ENCODE measurements at regions not wholly inside any gene's neighbourhood (a gene's known extent, or its start where the extent isn't known, plus 50 kb on each side); places are given as distances from the start of the nearest gene placed in this dataset.
"Not testable (repeated sequence)": the region's sequence is repeated elsewhere in the genome, so short reads cannot be mapped to it uniquely, and the experiment has no call there.

DNA sequence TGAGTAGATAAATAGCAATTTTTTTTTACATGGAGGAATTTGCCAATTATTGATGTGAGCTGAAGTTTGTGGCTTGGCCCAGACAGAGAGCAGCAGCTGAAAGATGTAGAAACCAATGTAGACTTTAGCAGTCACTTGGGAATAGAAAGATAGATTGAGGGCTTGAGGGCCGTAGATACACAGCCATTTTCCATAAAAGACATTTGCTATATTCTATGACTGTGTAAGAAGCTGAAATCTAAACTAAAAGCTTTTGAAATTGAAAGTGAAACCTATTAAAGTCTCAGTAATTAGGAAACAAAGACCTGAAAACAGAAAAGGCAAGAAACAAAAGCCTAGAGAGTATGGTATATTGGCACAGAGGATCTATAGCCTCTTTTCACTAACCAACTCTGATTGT lies 332.7 kb downstream of the CENPW start:
- no peaks in the 10 kb centered on the region for H3K36me3 ChIP-seq
- H3K4me3 ChIP-seq: no peak overlapping the region
- intact Hi-C loops (cut with DNase I; ENCODE audit: low total_unique reads): no loop called here
- peaks cover 0 to 19% (median 6%) of the 10 kb centered on the region in 8 donors for H3K9me3 ChIP-seq
- no peaks in the 10 kb centered on the region for H3K4me1 ChIP-seq
- no peak for DNase-seq
- H3K27ac ChIP-seq: peak overlapping the region in 1 of 8 donors; percentile 20
- TF ChIP-seq POLR2A (IDR thresholded peaks at IDR 0.05) (no peak), POLR2AphosphoS5 (IDR thresholded peaks at IDR 0.05) (no peak)
- TF ChIP-seq, protein P1, sequence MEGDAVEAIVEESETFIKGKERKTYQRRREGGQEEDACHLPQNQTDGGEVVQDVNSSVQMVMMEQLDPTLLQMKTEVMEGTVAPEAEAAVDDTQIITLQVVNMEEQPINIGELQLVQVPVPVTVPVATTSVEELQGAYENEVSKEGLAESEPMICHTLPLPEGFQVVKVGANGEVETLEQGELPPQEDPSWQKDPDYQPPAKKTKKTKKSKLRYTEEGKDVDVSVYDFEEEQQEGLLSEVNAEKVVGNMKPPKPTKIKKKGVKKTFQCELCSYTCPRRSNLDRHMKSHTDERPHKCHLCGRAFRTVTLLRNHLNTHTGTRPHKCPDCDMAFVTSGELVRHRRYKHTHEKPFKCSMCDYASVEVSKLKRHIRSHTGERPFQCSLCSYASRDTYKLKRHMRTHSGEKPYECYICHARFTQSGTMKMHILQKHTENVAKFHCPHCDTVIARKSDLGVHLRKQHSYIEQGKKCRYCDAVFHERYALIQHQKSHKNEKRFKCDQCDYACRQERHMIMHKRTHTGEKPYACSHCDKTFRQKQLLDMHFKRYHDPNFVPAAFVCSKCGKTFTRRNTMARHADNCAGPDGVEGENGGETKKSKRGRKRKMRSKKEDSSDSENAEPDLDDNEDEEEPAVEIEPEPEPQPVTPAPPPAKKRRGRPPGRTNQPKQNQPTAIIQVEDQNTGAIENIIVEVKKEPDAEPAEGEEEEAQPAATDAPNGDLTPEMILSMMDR (IDR thresholded peaks at IDR 0.05 in 8 of 11, conservative IDR thresholded peaks at IDR 0.05 in 3 of 11): no peak
- H3K27me3 ChIP-seq (replicated peaks in 1 of 7): no peaks in the 10 kb centered on the region
- 32 to 65% (median 63%) methylated on average over 1 of the region's 1 CpG for WGBS, 5 donors

- H3K4me3 ChIP-seq; H3K27ac ChIP-seq; intact Hi-C loops (cut with DNase I; ENCODE audit: low total_unique reads); DNase-seq; H3K4me1 ChIP-seq; H3K27me3 ChIP-seq (replicated peaks in 1 of 7); H3K36me3 ChIP-seq: not testable (repeated sequence)
- H3K9me3 ChIP-seq: peaks cover 0 to 19% (median 6%) of the 10 kb centered on the region in 8 donors
- WGBS, 5 donors: 82 to 96% (median 88%) methylated on average over 13 of the region's 13 CpGs
These were observed 333.8 kb downstream of the CENPW start for GRCh38 chr6:126673749-126674148.

- Histone ChIP-seq H3K27ac (no peak overlapping the region), H3K27me3 (replicated peaks in 1 of 7) (no peaks in the 10 kb centered on the region), H3K4me1 (no peaks in the 10 kb centered on the region), H3K9me3 (peaks cover 0 to 28% (median 6%) of the 10 kb centered on the region in 8 donors), H3K36me3 (no peaks in the 10 kb centered on the region), H3K4me3 (no peak overlapping the region)
- TF ChIP-seq POLR2AphosphoS5 (IDR thresholded peaks at IDR 0.05): no peak
- 82 to 92% (median 88%) methylated on average over 2 of the region's 2 CpGs for WGBS, 5 donors
- intact Hi-C loops (cut with DNase I; ENCODE audit: low total_unique reads): no loop called here
- DNase-seq: no peak
These were observed 342.5 kb downstream of the CENPW start for GRCh38 chr6:126682440-126682839.

GRCh38 chr6:126685182-126685581 lies 345.3 kb downstream of the CENPW start:
- TF ChIP-seq, protein P1 (IDR thresholded peaks at IDR 0.05 in 8 of 11, conservative IDR thresholded peaks at IDR 0.05 in 3 of 11): no peak
- TF ChIP-seq POLR2A (IDR thresholded peaks at IDR 0.05) (no peak), POLR2AphosphoS5 (IDR thresholded peaks at IDR 0.05) (no peak)
- Histone ChIP-seq H3K36me3 (no peaks in the 10 kb centered on the region), H3K4me1 (no peaks in the 10 kb centered on the region), H3K9me3 (peaks cover 0 to 37% (median 10%) of the 10 kb centered on the region in 8 donors), H3K4me3 (no peak overlapping the region), H3K27ac (no peak overlapping the region), H3K27me3 (replicated peaks in 1 of 7) (no peaks in the 10 kb centered on the region)
- intact Hi-C loops (cut with DNase I; ENCODE audit: low total_unique reads): no loop called here
- no peak for DNase-seq
- 49 to 73% (median 65%) methylated on average over 1 of the region's 1 CpG for WGBS, 5 donors

GRCh38 chr6:126696921-126697693 lies 357.2 kb downstream of the CENPW start:
- Histone ChIP-seq H3K4me3 (no peak overlapping the region), H3K9me3 (peaks cover 0 to 4% (median under 1%) of the 10 kb centered on the region in 8 donors), H3K27me3 (replicated peaks in 1 of 7) (no peaks in the 10 kb centered on the region), H3K27ac (no peak overlapping the region), H3K36me3 (no peaks in the 10 kb centered on the region), H3K4me1 (no peaks in the 10 kb centered on the region)
- TF ChIP-seq POLR2A (IDR thresholded peaks at IDR 0.05) (no peak), POLR2AphosphoS5 (IDR thresholded peaks at IDR 0.05) (no peak)
- TF ChIP-seq, protein P1 (IDR thresholded peaks at IDR 0.05 in 8 of 11, conservative IDR thresholded peaks at IDR 0.05 in 3 of 11): no peak
- intact Hi-C loops (cut with DNase I; ENCODE audit: low total_unique reads): no loop called here
- DNase-seq: no peak
- 71 to 81% (median 74%) methylated on average over 5 of the region's 5 CpGs for WGBS, 5 donors

All from spleen (tissue), 11 donors.